GM18505 (cell line): ENCODE measurements at regions not wholly inside any gene's neighbourhood (a gene's known extent, or its start where the extent isn't known, plus 50 kb on each side); places are given as distances from the start of the nearest gene placed in this dataset.

Experiments
- ATAC-seq: cut with Tn5 transposase; IDR thresholded peaks from one replicate; pipeline ENCODE4 v1.9.1; 2021; ENCODE audit not compliant: unreplicated experiment
- POLR2A ChIP-seq: IDR thresholded peaks from 4 replicates; pipeline ENCODE4 v1.6.1; 2011; ENCODE audit warnings: borderline replicate concordance; ENCODE audit not compliant: insufficient read depth, insufficient read length; ENCODE audit errors: extremely low read depth

GRCh38 chr10:10479465-10479864 lies 538.2 kb upstream of the CELF2 start:
- TF ChIP-seq POLR2A: no peak
- ATAC-seq: no peak

- no peak for TF ChIP-seq POLR2A
- no peak for ATAC-seq
Observed at GRCh38 chr10:10482613-10483012, 535.1 kb upstream of the CELF2 start.

- TF ChIP-seq POLR2A: no peak
- ATAC-seq: no peak
Observed at GRCh38 chr10:10489076-10489475, 528.6 kb upstream of the CELF2 start.

GRCh38 chr10:10489805-10490571 lies 527.7 kb upstream of the CELF2 start:
- TF ChIP-seq POLR2A: no peak
- no peak for ATAC-seq

GRCh38 chr10:10490581-10490980 lies 527.1 kb upstream of the CELF2 start:
- TF ChIP-seq POLR2A: no peak
- no peak for ATAC-seq

- ATAC-seq: no peak
- TF ChIP-seq POLR2A: no peak
Observed at GRCh38 chr10:10492420-10492819, 525.3 kb upstream of the CELF2 start.

GRCh38 chr10:10493833-10494232 lies 523.8 kb upstream of the CELF2 start:
- no peak for ATAC-seq
- no peak for TF ChIP-seq POLR2A

GRCh38 chr10:10497245-10497644 lies 520.4 kb upstream of the CELF2 start:
- no peak for ATAC-seq
- TF ChIP-seq POLR2A: no peak

- ATAC-seq: no peak
- TF ChIP-seq POLR2A: no peak
Observed at GRCh38 chr10:10498781-10499180, 518.9 kb upstream of the CELF2 start.

- TF ChIP-seq POLR2A: no peak
- no peak for ATAC-seq
Observed at GRCh38 chr10:10499839-10500238, 517.8 kb upstream of the CELF2 start.

GRCh38 chr10:10500937-10501336 lies 516.7 kb upstream of the CELF2 start:
- ATAC-seq: no peak
- no peak for TF ChIP-seq POLR2A

- no peak for TF ChIP-seq POLR2A
- ATAC-seq: no peak
Observed at GRCh38 chr10:10503772-10504171, 513.9 kb upstream of the CELF2 start.

- no peak for ATAC-seq
Observed at GRCh38 chr10:10508211-10508610, 509.5 kb upstream of the CELF2 start.

GRCh38 chr10:10510179-10510578 lies 507.5 kb upstream of the CELF2 start:
- ATAC-seq: no peak
- no peak for TF ChIP-seq POLR2A

More at GRCh38 chr10:10508211-10508610, 509.5 kb upstream of the CELF2 start:
- no peak for TF ChIP-seq POLR2A

GRCh38 chr10:10513067-10513466 lies 504.6 kb upstream of the CELF2 start:
- no peak for ATAC-seq
- TF ChIP-seq POLR2A: no peak

GRCh38 chr10:10513898-10514297 lies 503.8 kb upstream of the CELF2 start:
- ATAC-seq: no peak
- no peak for TF ChIP-seq POLR2A

GRCh38 chr10:10514797-10515196 lies 502.9 kb upstream of the CELF2 start:
- no peak for ATAC-seq
- no peak for TF ChIP-seq POLR2A
